Urothelium cell line (cell line): ENCODE measurements at regions not wholly inside any gene's neighbourhood (a gene's known extent, or its start where the extent isn't known, plus 50 kb on each side); places are given as distances from the start of the nearest gene placed in this dataset.

Experiments
- DNase-seq: peaks from one replicate; pipeline ENCODE4 v3.0.0; 2011; ENCODE audit warnings: low spot score, mixed read lengths
- FAIRE-seq: peaks from 2 replicates; lab custom pipeline; 2011; peaks lifted over from hg19 to GRCh38; lab: Jason Lieb, UNC

DNA sequence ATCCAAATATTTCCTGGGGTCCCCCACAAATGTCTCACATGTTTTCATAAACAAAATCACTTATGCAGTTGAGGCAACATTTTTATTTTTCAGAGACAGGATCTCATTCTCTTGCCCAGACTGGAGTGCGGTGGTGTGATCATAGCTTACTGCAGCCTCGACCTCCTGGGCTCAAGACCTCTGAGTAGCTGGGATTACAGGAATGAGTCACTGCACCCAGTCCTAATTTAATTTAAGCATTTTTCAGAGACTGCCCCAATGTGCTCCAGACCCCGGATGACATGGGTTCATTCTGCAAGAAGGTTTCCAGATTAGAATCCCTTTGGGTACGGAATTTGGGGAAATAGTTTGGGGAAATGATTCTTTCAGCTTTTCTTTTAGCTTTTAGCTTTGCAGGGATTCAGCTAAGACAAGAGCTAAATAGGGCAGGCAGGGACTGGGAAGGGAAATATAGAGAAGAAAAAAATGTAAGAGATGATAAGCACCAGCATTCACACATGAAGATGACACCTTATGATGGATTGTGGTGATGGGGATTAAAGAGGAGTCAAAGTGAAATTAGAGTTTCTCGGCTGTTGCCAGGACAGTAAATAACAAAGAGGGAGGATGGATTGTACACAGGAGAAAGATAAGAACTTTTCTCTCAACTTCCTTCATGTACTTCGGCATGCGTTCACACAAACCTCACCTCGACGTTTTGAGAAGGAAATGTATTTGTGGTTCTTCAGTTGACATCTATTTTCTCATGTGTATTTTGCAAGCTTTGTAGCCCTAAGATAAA lies 169.4 kb upstream of the TAB2 start:
- DNase-seq (no peak), FAIRE-seq (no peak)

- no peak for FAIRE-seq
Observed at GRCh38 chr6:149149653-149150052, 167.9 kb upstream of the TAB2 start.

DNA sequence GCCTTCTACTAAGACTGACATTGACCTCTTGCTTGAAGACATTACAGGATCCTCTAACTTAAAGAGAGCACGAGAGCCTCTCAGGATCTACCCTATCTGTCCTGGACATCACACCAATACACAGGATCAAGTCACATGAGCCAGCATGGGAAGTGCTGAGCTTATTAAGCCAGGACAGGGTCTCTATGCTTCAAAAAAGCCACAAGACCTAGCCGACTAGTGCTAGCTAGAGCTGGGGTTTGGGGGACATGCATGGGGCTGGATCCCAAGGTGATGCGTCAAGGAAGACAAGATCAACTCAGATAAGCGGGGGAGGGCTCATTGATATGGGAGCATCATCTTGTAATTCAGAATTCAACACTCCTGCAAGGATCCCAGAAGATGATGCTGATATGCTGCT lies 167.2 kb upstream of the TAB2 start:
- no peak for DNase-seq
- no peak for FAIRE-seq

More at GRCh38 chr6:149149653-149150052, 167.9 kb upstream of the TAB2 start:
- no peak for DNase-seq

DNA sequence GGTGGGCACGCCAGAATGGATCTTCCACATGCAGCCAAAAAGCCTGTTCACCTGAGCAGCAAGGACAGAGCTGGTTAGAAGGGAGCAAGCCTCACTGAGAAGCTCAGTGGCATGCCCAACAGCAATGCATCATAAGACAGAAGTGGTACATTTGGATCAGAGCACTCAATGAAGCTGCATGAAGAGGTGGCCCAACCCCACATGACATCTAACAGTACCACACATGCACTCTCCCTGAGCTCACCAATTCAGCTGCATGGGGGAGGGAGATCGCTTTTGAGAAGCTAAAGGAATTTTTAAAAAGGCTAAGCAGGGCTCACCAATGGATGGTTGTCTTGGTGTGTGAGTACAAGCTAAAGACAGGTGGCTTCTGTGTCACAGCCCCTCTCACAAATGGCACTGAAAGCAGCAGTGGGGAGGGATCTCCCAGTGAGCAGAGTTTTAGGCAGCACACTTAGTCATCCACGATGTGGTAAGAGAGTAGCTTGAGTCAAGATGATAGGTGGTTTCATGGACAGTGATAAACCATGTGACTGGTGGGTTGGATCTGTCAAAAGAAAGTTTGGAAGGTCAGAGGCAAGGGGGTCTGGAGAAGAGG lies 166.6 kb upstream of the TAB2 start:
- FAIRE-seq = no peak
- DNase-seq = no peak

GRCh38 chr6:149152521-149152920 lies 165.0 kb upstream of the TAB2 start:
- DNase-seq = no peak
- no peak for FAIRE-seq

GRCh38 chr6:149153100-149153499 lies 164.4 kb upstream of the TAB2 start:
- FAIRE-seq = no peak

GRCh38 chr6:149153693-149154092 lies 163.8 kb upstream of the TAB2 start:
- FAIRE-seq (no peak), DNase-seq (no peak)

More at GRCh38 chr6:149153100-149153499, 164.4 kb upstream of the TAB2 start:
- no peak for DNase-seq

DNA sequence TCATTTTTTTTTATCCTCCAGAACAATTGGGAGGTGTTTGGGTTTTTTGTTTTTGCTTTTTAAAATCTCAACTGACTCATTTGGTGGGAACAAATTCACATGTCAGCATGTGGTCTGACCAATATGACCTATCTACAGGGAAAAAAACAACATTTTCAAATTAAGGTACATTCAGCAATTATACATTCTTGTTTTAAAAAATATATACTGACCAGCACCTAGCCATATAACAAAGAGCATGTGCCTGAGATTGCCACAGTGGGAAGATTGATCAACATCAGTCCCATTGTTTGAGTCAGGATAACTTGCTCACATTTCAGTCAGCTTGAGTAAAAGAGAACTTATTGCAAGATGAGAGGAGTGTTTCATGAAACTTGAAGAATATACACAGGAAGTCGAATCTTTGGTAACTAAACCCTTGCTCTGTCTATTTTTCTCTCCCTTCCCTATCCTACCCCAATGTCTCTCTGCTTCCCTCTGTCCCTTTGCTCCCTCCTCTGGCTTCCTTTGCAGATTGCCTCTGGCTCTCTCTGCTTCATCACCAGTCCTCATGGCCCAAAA lies 163.2 kb upstream of the TAB2 start:
- DNase-seq (no peak), FAIRE-seq (no peak)

DNA sequence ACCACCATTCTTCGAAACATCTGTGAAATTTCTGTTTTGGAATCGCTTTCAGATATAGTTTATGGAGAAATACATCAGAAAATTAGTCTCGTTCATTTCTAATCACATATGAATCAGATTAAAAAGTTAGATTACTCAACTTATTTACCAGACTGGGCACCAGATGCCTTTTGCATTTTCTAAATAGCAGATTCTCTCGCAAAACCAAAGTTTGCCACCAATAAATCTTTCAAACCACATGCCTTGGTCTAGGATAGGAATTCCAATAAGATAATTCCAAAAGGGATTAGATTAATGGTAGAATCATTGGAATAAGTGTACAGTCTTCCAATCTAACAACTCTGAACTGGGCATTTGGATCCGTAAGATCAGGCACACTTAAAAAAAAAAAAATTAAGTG lies 160.4 kb upstream of the TAB2 start:
- no peak for DNase-seq
- no peak for FAIRE-seq

DNA sequence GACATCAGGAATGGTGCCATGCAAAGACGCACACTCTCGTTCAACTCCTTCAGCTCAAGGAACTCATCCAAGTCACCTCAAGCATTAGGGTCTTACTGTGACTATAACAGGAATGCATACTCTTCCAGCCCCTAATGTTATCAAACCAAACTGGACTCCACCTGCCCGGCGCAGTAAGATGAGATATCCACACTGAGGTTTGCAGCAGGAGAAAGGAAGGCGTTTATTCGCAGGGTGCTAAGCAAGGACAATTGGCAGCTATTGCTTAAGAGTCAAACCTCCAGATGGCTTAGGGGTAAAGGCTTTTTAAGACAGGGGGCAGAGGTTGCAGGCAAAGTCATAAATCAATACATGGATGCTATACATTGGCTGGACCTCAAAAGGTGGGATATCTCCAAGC lies 159.4 kb upstream of the TAB2 start:
- DNase-seq (no peak), FAIRE-seq (no peak)

DNA sequence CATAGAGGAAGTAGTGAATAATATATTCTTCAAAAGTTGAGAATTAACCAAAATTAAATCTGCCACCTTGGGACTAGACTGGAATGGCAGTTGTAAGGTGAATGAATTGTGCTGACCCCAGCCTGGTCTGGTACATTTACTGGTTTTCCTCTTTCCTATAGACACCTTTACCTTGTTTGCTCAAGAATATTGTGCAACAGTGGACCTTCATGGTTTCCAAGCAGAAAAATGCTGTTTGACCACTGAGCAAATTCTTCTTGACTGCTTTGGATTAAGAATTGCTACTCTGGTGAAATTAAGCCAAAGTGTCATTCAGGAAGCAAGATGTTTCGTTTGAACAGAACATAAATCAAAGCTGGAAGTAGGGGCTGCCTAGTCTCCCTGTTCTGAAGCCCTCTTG lies 156.6 kb upstream of the TAB2 start:
- no peak for FAIRE-seq
- no peak for DNase-seq

DNA sequence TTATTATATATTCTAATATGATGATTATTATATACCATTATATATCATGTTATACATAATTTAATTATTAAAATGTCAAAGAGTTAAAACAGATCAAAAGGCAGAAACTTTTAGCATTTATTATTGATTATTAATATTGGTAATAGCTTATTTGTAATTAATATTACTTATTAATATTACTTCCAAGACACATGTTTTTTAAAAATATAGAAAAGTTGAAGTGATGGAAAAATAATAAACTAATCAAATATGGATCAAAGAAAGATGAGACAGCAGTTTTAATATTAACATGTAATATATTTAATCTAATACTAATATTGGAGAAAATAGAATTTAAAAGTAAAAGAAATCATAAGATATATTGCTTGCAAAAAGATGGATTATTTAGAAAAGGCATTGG lies 154.6 kb upstream of the TAB2 start:
- FAIRE-seq (no peak), DNase-seq (no peak)

- FAIRE-seq = no peak
- no peak for DNase-seq
Observed at GRCh38 chr6:149164199-149164750, 153.2 kb upstream of the TAB2 start.

GRCh38 chr6:149166336-149166735 lies 151.2 kb upstream of the TAB2 start:
- DNase-seq = no peak
- FAIRE-seq = no peak

- DNase-seq (no peak), FAIRE-seq (no peak)
Observed at GRCh38 chr6:149166747-149167146, 150.8 kb upstream of the TAB2 start.

DNA sequence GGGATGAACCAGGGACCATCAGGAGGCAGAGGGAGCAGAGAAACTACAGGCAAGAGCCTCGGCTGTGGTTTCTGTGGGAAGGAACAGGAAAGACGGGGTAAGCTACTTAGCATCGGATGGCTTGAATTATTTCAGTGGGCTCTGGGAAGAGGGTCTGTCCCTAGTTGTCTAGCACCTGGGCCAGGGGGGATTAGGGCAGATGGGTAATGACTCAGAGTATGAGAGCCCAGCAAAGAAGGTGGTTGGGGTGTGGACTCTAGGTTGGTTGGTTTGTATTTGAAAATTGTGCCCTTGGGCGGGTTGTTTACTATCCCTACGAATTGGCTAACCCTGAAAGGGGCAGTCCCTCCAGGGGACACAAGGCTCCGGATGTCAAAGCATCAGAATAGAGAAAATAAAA lies 148.5 kb upstream of the TAB2 start:
- no peak for DNase-seq
- no peak for FAIRE-seq

DNA sequence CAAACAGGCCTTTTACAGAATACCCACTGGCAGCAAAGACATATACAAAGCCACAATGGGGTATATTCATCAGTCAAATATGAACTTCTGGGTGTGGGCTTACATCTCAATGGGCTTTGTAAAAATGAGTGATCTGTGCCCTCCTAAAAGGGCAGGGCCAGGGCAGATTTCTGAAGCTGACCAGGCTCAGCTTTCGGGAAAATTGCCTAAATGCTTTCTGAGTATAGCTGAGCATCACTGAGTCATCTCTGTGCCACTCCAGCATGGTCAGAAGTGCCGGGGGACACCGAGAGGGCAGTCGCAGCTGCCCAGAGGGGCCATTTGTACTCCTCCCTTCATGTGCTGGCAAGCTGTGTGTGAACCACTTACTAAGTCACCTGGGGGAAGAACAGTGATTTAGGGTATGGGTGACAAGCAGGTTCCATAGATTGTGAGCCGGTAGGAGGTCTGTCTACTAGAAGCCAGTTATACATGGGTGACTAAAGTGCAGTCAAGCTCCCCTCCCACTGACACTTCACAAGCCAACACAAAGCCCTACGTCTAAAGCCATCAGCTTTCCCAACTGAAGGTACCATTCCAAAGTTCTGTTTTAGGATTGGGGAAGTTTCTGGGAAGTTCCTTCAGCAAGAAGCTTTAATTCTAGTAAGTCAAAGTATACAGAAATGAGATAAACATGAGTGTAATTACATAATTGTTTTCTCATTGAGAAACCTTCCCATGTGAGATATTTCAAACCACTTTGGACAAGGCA lies 147.6 kb upstream of the TAB2 start:
- FAIRE-seq = no peak
- no peak for DNase-seq

DNA sequence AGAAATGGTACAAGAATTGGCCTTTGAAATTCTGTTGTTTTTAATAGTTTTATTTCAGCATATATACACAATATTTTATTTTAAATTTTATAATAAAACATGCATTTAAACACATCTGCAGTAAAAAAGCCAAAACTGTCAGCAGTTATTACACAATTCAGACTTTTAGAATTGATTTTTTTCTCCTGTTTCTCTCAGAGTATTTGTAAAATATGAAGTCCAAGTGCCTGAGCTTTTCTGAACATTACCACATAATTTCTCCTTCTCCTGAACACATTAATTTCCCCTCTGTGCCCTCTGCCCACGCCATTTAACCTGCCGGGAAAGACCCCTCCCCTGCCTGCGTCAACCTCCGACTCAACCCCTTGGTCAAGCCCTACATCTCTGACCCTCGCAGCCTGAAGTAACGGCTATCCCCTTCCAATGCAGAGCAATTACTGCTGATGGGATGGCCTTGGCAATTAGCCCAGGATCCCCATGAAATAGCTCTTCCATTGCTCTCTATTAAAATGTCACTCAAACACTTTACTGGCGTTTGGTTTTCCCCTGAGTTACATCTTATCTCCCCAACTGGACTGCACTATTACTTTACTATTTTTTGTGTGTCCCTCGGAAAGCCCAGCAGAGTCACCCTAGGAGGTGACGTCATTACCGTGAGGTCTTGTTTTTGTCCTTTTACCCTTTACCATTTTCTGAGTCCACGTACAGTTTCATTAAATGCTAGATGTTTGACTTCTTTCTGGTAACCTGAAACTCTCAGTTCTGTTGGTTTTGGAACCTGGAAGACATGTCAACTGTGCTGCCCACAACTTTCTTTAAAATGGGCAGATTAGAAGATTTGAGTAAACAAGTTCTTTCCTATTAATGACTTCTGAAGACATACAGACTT lies 146.7 kb upstream of the TAB2 start:
- DNase-seq (no peak), FAIRE-seq (no peak)

DNA sequence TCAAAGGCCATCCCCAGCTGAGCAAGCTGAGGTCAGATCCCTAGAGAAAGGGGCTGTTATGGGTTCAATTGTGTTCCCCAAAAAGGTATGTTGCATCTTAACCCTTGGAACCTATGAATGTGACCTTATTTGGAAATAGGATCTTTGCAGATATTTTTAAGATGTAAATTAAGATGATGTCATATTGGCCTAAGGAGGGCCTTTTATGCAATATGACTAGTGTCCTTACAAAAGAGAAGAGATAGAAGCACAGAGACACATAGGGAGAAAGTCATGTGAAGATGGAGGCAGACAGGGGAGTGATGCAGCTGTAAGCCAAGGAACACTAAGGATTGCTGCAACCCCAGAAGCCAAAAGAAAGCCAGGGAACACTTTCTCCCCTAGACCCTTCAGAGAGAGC lies 144.3 kb upstream of the TAB2 start:
- FAIRE-seq (no peak), DNase-seq (no peak)

DNA sequence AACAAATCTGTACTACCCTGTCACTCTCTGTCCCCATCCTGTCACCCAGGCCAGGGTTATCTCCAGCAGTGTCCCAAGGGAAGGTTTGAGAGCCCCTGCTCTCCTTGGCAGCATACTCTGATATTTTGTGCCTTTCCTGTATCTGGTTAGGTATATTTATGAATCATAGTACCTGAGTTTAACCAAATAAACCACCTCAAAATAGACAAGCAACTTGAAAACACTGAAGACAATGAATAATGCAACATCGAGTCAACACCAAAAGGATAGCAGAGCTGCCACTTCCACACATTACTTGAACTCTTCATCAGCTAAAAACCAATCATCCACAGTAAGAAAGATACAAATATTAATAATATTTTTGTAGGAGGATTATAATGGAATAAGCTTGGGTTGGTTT lies 142.6 kb upstream of the TAB2 start:
- no peak for FAIRE-seq
- no peak for DNase-seq
